Neuron (in vitro differentiated cells): ENCODE measurements at regions not wholly inside any gene's neighbourhood (a gene's known extent, or its start where the extent isn't known, plus 50 kb on each side); places are given as distances from the start of the nearest gene placed in this dataset.

Experiments
- H2AFZ ChIP-seq: one replicate; pipeline ENCODE4 v1.6.1; 2013; ENCODE audit warnings: low read depth, mild to moderate bottlenecking, inconsistent platforms, low read length, moderate library complexity
- H3K27me3 ChIP-seq: one replicate; pipeline ENCODE4 v1.6.1; 2013; ENCODE audit warnings: low read length; ENCODE audit not compliant: insufficient read depth
- H3K36me3 ChIP-seq: one replicate; pipeline ENCODE4 v1.6.1; 2013; ENCODE audit warnings: low read length; ENCODE audit not compliant: insufficient read depth
- H3K4me1 ChIP-seq: one replicate; pipeline ENCODE4 v1.6.1; 2013; ENCODE audit warnings: low read length; ENCODE audit not compliant: insufficient read depth
- H3K4me3 ChIP-seq: 2 replicates; pipeline ENCODE4 v1.5.1; 2013; ENCODE audit warnings: mild to moderate bottlenecking, low read length, moderate library complexity
- H3K9me3 ChIP-seq: one replicate; pipeline ENCODE4 v1.6.1; 2013; ENCODE audit warnings: low read length

DNA sequence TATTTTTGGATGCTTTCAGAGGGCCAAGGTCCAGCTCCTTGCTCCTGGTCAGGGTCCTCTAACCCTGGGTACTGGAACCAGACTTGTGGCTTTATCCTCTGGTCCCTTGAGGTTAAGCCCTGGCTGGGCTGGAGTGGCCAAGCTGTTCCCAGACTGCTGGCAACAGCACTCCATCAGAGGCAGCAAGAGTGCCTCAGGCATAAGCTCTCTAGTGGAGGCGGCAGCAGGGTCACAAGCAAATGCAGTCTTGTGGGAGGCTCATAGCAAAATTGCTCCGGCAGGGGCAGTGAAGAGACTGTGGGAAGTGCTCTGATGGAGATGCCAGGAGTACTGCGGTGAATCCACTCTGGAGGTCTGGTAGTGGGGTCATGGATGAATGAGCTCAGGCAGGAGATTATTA lies 128.9 kb upstream of the OTOS start:
- Histone ChIP-seq H3K4me1 (no peaks in the 10 kb centered on the region), H3K36me3 (no peaks in the 10 kb centered on the region), H2AFZ (no peak overlapping the region), H3K27me3 (no peaks in the 10 kb centered on the region), H3K4me3 (no peak overlapping the region), H3K9me3 (peaks cover 3% of the 10 kb centered on the region)

DNA sequence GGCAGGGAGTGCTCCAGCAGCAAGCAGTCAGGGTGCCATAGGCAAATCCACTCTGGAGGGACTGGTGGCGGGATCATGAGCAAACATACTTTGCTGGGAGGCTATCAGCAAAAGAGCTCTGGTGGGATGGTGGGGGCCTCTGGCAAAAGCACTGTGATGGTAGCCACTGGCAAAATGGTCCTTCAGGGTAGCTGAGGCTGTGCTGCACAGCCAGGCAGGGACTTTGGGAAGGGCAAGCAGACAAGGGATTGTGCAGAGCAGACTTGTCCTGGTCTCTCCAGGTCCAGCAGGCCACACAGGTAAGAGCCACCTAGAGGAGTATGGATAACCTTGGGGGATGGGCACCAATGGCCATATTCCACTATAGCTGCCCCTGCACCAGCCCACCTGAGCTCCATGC lies 129.4 kb upstream of the OTOS start:
- Histone ChIP-seq H3K9me3 (peaks cover 3% of the 10 kb centered on the region), H3K4me3 (no peak overlapping the region), H3K36me3 (no peaks in the 10 kb centered on the region), H3K27me3 (no peaks in the 10 kb centered on the region), H3K4me1 (no peaks in the 10 kb centered on the region), H2AFZ (no peak overlapping the region)

DNA sequence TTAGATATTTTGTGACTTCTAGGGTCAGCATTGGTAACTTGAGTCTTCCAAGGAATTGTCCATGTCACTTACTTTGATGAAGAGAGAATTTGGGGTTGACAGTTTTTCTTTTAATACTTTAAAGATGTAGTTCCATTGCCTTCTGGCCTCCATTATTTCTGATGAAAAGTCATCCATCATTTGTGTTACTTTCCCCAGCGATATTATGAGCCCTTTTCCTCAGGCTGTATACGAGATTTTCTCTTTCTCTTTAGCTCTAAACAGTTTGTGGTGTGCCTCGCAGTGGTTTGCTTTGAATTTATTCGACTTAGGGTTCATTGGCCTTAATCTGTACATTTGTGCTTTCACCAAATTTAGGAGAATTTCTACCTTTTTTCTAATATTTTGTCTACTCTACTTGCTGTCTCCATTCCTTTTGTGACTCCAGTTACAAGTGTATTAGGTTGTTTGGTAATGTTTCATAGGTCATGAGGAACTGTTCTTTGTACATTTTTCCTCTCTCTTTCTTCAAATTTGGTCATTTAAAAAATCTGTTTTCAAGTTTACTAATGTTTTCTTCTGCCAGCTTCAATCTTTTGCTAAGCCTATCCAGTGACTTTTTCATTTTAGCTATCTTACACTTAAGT lies 131.4 kb upstream of the OTOS start:
- no peaks in the 10 kb centered on the region for H3K36me3 ChIP-seq
- no peaks in the 10 kb centered on the region for H3K27me3 ChIP-seq
- H3K9me3 ChIP-seq, result peaks cover 3% of the 10 kb centered on the region
- H3K4me3 ChIP-seq, result no peak overlapping the region
- H3K4me1 ChIP-seq, result no peaks in the 10 kb centered on the region
- H2AFZ ChIP-seq, result no peak overlapping the region

DNA sequence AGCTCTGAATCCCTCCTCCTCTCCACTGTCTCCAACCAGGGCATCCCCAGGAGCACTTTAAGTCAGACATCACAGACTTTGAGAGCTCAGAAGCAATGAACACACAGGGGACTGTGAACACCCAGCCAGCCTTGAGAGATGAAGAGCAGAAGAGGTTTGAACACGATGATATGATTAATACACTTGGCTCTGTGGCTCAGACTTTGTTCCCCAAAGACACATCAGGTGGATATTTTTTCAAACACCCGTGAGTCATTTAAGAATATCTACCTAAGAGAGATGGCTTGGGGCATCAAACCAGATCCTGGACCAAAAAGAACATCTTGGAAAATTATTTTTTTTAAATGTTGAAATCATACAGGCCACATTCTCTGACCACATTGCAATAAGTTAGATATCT lies 134.9 kb upstream of the OTOS start:
- H3K9me3 ChIP-seq, result no peaks in the 10 kb centered on the region
- H3K4me1 ChIP-seq, result no peaks in the 10 kb centered on the region
- no peak overlapping the region for H2AFZ ChIP-seq
- H3K4me3 ChIP-seq, result no peak overlapping the region
- H3K36me3 ChIP-seq, result no peaks in the 10 kb centered on the region
- no peaks in the 10 kb centered on the region for H3K27me3 ChIP-seq

DNA sequence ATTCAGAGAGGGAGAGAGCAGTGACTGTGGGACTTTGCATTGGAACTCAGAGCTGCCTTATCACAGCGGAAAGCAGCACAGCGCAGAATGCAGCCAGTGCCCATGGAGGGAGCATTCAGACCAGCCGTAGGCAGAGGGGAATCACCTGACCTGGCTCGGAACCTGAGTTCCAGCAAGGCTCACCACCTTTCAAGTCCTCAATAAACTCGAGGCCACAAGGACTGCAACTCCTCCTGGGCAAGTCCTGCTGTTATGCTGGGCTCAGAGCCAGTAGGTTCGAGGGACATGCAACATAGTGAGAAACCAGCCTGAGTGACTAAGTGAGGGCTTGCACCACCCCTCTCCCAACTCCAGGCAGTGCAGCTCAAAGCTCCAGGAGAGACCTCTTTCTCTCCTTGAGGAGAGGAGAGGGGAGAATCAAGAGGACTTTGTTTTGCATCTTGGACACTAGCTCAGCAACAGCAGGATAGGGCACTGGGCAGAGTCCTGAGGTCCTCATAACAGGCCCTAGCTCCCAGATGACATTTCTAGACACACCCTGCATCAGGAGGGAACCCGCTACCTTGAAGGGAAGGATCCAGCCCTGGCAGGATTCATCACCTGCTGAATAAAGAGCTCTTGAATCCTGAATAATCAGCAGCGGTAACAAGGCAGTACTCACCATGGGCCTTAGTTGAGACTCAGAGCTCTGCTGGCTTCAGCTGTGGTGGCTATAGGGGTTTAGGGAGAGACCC lies 136.8 kb upstream of the OTOS start:
- no peaks in the 10 kb centered on the region for H3K9me3 ChIP-seq
- H3K36me3 ChIP-seq, result no peaks in the 10 kb centered on the region
- H3K4me1 ChIP-seq, result no peaks in the 10 kb centered on the region
- H3K27me3 ChIP-seq, result no peaks in the 10 kb centered on the region
- H3K4me3 ChIP-seq, result no peak overlapping the region
- no peak overlapping the region for H2AFZ ChIP-seq

DNA sequence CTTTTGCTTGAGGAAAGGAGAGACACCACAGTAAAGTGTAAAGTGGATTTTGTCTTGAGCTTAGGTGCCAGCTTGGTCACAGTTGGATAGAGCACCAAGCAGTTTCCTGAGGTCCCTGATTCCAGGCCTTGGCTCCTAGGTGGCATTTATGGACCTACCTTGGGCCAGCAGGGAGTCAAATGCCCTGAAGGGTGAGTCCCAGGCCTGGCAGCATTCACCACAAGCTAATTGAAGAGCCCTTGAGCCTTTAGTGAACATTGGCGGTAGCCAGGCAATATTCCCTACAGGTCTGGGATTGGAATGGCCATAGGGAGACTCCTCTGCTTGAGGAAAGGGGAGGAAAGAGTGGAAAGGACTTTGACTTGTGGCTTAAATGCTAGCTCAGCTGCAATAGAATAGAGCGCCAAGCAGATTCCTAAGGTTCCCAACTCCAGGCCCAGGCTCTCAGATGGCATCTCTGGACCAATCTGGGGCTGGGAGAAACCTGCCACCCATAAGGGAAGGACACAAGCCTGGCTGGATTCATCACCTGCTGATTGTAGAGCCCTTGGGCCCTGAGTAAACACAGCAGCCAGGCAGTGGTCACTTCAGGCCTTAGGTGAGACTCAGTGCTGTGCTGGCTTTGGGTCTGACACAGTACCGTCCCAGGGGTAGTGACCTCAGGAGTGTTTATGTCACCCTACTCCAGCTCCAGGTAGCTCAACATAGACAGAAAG lies 137.5 kb upstream of the OTOS start:
- Histone ChIP-seq H3K4me1 (no peaks in the 10 kb centered on the region), H3K4me3 (no peak overlapping the region), H3K36me3 (no peaks in the 10 kb centered on the region), H3K9me3 (no peaks in the 10 kb centered on the region), H3K27me3 (no peaks in the 10 kb centered on the region), H2AFZ (no peak overlapping the region)

DNA sequence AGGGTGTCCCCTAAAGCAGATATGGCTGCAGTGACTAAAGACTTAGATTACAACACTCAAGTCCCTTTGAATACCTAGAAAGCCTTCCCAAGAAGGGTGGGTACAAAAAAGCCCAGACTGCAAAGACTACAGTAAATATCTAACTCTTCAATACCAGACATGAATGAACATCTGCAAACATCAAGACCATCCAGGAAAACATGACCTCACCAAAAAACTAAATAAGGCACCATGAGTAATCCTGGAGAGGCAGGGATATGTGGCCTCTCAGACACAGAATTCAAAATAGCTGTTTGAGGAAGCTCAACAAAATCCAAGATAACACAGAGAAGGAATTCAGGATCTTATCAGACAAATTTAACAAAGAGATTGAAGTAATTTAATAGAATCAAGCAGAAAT lies 138.2 kb upstream of the OTOS start:
- no peaks in the 10 kb centered on the region for H3K9me3 ChIP-seq
- H3K27me3 ChIP-seq, result no peaks in the 10 kb centered on the region
- no peaks in the 10 kb centered on the region for H3K36me3 ChIP-seq
- H3K4me1 ChIP-seq, result no peaks in the 10 kb centered on the region
- H2AFZ ChIP-seq, result no peak overlapping the region
- H3K4me3 ChIP-seq, result no peak overlapping the region

DNA sequence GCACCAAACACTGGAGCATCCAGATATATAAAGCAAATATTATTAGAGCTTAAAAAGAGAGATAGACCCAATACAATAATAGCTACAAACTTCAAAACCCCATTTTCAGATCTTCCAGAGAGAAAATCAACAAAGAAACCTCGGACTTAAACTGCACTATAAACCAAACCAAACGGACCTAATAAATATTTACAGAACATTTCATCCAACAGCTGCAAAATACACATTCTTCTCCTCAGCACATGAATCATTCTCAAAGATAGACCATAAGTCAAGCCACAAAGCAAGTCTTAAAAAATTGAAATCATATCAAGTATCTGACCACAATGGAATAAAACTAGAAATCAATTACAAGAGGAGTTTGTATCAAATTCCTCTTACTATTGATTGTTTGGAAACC lies 140.2 kb upstream of the OTOS start:
- Histone ChIP-seq H3K4me3 (no peak overlapping the region), H3K4me1 (no peaks in the 10 kb centered on the region), H2AFZ (no peak overlapping the region), H3K9me3 (no peaks in the 10 kb centered on the region), H3K36me3 (no peaks in the 10 kb centered on the region), H3K27me3 (no peaks in the 10 kb centered on the region)

DNA sequence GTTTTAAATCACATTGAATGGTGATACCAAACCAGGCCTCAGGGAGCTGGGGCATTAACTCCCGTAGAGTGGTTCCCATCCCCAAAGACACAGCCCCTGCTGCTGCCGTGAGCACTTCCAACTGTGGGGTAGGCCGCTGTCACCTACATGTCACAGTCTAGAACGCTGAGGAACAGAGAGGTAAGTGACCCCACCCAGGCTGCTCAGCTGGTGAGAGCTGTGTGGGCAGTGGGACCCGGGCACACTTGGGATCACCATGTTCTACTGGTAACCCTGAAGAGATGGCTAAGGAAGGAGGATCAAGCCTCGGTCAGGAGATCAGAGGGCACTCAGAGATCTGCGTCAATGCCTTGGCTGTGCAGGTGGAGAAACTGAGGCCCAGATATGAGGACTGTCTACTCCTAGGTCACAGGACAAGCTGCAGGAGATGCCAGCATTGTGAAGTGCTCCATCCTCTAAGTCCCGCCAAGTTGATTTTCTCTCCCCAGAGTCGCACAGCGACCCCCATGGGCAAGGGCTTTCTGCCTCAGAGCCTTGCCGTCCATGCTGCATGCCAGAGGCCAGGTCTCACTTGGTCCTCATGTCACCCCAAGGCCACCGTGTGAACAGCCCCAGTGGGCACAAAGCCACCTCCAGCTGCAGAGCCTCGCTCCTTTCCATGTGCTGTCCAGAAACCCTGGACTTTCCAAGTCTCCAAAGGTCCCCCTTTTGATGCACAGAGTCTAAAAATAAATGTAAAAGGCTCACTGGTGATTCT lies 144.2 kb upstream of the OTOS start:
- Histone ChIP-seq H3K9me3 (no peaks in the 10 kb centered on the region), H2AFZ (no peak overlapping the region), H3K4me3 (no peak overlapping the region), H3K36me3 (no peaks in the 10 kb centered on the region), H3K27me3 (no peaks in the 10 kb centered on the region), H3K4me1 (no peaks in the 10 kb centered on the region)

DNA sequence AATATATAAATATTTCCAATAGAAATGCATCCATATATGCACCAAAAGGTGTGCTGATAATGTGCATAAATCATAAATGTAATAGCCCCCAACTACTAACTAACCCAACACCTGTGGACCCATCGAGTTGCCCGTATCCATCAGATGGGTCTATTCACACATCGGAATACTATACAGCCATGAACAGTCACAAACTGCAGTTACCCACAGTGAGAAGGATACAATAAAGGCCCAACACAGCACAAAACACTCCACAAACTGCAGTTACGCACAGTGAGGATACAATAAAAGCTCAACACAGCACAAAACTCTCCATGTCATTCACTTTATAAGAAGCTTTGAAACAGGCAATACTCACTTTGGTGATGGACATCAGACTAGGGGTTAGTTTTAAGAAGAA lies 145.3 kb upstream of the OTOS start:
- H3K27me3 ChIP-seq, result no peaks in the 10 kb centered on the region
- H3K36me3 ChIP-seq, result no peaks in the 10 kb centered on the region
- no peak overlapping the region for H3K4me3 ChIP-seq

DNA sequence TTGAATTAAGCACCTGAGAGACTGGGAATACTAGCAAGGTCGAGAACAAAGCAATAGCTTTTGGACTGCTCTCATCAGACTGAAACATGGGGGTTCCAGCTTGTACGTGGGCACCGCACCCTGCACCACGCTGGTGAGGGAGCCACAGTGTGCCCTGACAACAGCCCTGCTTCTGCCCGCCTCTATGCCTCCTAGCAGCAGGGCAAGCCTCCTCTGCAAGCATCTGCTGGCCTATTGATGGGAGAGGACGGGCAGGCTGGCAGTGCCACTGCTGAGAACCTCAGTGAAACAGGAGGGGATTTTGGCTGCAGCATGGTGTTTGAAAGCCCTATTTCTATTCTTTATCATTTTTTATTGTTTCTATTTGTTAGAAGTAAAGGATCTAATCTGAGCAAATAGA lies 146.1 kb upstream of the OTOS start:
- Histone ChIP-seq H3K9me3 (no peaks in the 10 kb centered on the region), H2AFZ (no peak overlapping the region), H3K4me1 (no peaks in the 10 kb centered on the region), H3K4me3 (no peak overlapping the region), H3K27me3 (no peaks in the 10 kb centered on the region), H3K36me3 (no peaks in the 10 kb centered on the region)

More for the DNA sequence above, 145.3 kb upstream of the OTOS start:
- H2AFZ ChIP-seq, result no peak overlapping the region
- no peaks in the 10 kb centered on the region for H3K4me1 ChIP-seq
- H3K9me3 ChIP-seq, result no peaks in the 10 kb centered on the region

DNA sequence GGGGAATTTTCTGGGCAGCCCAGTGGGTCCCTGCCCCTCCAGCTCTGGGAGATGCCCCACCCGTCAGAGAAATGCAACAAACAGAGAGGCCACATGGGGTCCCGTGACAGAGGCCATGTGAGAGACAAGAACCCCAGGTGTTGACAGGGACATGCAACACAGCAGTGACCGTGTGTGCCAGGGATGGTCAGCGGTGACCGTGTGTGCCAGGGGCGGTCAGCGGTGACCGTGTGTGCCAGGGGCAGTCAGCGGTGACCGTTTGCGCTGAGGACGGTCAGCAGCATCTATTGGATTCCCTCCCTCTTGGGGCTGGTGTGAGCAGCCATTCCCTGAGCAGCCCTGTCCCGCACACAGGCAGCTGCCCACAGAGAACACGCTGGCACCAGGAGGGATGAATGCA lies 146.6 kb upstream of the OTOS start:
- Histone ChIP-seq H3K9me3 (no peaks in the 10 kb centered on the region), H3K27me3 (no peaks in the 10 kb centered on the region), H3K4me3 (no peak overlapping the region), H3K36me3 (no peaks in the 10 kb centered on the region), H2AFZ (no peak overlapping the region), H3K4me1 (no peaks in the 10 kb centered on the region)

DNA sequence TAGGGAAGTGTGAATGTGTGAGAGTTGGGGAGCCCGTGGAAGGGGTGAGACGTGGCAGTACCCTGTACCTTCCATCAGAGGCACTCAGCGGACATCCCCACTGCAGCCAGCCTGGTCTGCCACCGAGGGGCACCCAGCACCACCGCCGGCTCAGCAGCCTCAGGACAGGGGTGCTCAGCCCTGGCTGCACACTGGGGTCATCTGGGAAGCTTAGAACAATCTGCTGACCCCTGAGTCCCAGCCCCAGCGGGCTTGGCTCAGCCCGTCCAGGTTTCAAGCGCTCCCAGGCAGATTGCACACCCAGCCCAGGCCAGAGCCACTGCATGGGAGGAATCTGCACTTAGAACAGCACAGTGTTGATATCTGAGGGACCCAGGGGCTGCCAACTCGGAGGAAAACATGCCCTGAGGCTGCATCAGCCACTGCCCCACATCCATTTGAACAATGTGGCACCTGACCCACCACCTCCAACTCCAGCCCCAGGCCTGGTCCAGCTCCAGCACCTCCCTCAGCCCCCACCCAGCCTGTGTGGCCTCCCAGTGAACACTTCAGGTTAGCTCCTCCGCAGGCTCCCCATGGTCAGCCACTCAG lies 147.1 kb upstream of the OTOS start:
- Histone ChIP-seq H3K36me3 (no peaks in the 10 kb centered on the region), H3K4me3 (no peak overlapping the region), H3K9me3 (no peaks in the 10 kb centered on the region), H3K4me1 (no peaks in the 10 kb centered on the region), H3K27me3 (no peaks in the 10 kb centered on the region), H2AFZ (no peak overlapping the region)
